K562 (cell line): ENCODE measurements at regions not wholly inside any gene's neighbourhood (a gene's known extent, or its start where the extent isn't known, plus 50 kb on each side); places are given as distances from the start of the nearest gene placed in this dataset.

Experiments
- ATAC-seq: fragments of 200-7000 bp; cut with Tn5 transposase; 3 replicates; pipeline ENCODE4 v1.9.1; 2020; ENCODE audit warnings: moderate library complexity
- BruUV-seq: library from RNA; stranded (reverse); fragments of 400-500 nt; replicated peaks from 2 replicates; lab custom pipeline; 2021; lab: Mats Ljungman, UMichigan
- CTCF ChIA-PET: fragments of 300-600 bp; formaldehyde crosslinking; extraction: SDS; loops from one replicate; lab custom pipeline; 2021; ENCODE audit warnings: low intra/inter-chr PET ratio; lab: Yijun Ruan, JAX
- POLR2A ChIA-PET: fragments of 300-600, 350-650 bp; sonication (Branson Sonifier 250); formaldehyde crosslinking; extraction: SDS; loops from one replicate; lab custom pipeline; 2021; ENCODE audit warnings: antibody characterized with exemption, inconsistent platforms; lab: Yijun Ruan, JAX
- DNase-seq, 4 experiments: peaks; one replicate each; pipeline versions ENCODE4 v3.0.0 to v3.0.0-alpha.2; 2011 to 2018; ENCODE audit warnings: low spot score in 3 of 4, mixed read lengths in 3 of 4; ENCODE audit errors: extremely low read depth in 1 of 4
- FAIRE-seq: peaks from 2 replicates; lab custom pipeline; 2011; peaks lifted over from hg19 to GRCh38; lab: Jason Lieb, UNC
- H2AFZ ChIP-seq: 2 replicates; pipeline ENCODE4 v1.6.0; 2011; ENCODE audit warnings: low read depth, low read length, control low read depth, inconsistent platforms
- H3K27ac ChIP-seq: fragments of 200-600 bp; 3 replicates; pipeline ENCODE4 v1.8.0; 2011; ENCODE audit warnings: low read depth, mild to moderate bottlenecking, control low read depth, inconsistent platforms, low read length, moderate library complexity, mixed read lengths; ENCODE audit errors: extremely low read depth
- H3K27me3 ChIP-seq, 2 experiments: fragments of 300-600 bp in 1 of 2; 2 replicates in 1 of 2; 3 replicates in 1 of 2; pipeline versions ENCODE4 v1.6.0 to v1.8.0; 2011; ENCODE audit warnings: inconsistent platforms in 2 of 2, low read length in 2 of 2, mild to moderate bottlenecking in 1 of 2, mixed read lengths in 1 of 2, moderate library complexity in 1 of 2; ENCODE audit not compliant: control insufficient read depth in 2 of 2, insufficient read depth in 2 of 2
- H3K36me3 ChIP-seq: fragments of 300-600 bp; 3 replicates; pipeline ENCODE4 v1.8.0; 2011; ENCODE audit warnings: mild to moderate bottlenecking, low read length, inconsistent platforms; ENCODE audit not compliant: control insufficient read depth, insufficient read depth
- H3K4me1 ChIP-seq, 2 experiments: fragments of 200-600 bp in 1 of 2; replicated peaks in 1 of 2; 2 replicates in 1 of 2; 3 replicates in 1 of 2; pipeline versions ENCODE4 v1.5.1 to v1.8.0; 2011; ENCODE audit warnings: inconsistent platforms in 2 of 2, low read length in 2 of 2, mild to moderate bottlenecking in 1 of 2, mixed read lengths in 1 of 2, moderate library complexity in 1 of 2; ENCODE audit not compliant: control insufficient read depth in 2 of 2, insufficient read depth in 2 of 2
- H3K4me2 ChIP-seq: 2 replicates; pipeline ENCODE4 v1.6.1; 2011; ENCODE audit warnings: low read length, control low read depth, inconsistent platforms, mixed read lengths; ENCODE audit not compliant: insufficient read depth
- H3K4me3 ChIP-seq: fragments of 200-600 bp; sonication (generic), shearing (Covaris generic); 2 replicates; pipeline ENCODE4 v1.5.1; 2016; ENCODE audit warnings: control low read depth, inconsistent platforms
- H3K79me2 ChIP-seq: fragments of 200-600 bp; 3 replicates; pipeline ENCODE4 v1.8.0; 2011; ENCODE audit warnings: low read length, inconsistent platforms; ENCODE audit not compliant: control insufficient read depth, insufficient read depth
- H3K9ac ChIP-seq, 2 experiments: 2 replicates each; pipeline versions ENCODE4 v1.6.0 to v1.6.1; 2011; ENCODE audit warnings: low read depth in 2 of 2, low read length in 2 of 2, control low read depth in 1 of 2, inconsistent platforms in 1 of 2, mild to moderate bottlenecking in 1 of 2, mixed read lengths in 1 of 2; ENCODE audit not compliant: insufficient read depth in 1 of 2
- H3K9me1 ChIP-seq: one replicate; pipeline ENCODE4 v1.6.0; 2011; ENCODE audit warnings: inconsistent platforms, mild to moderate bottlenecking, low read length, moderate library complexity; ENCODE audit not compliant: control insufficient read depth, insufficient read depth
- H3K9me3 ChIP-seq: replicated peaks from 2 replicates; pipeline ENCODE4 v1.5.1; 2011; ENCODE audit warnings: low read depth, low read length, inconsistent platforms; ENCODE audit not compliant: control insufficient read depth, insufficient read depth
- H4K20me1 ChIP-seq: replicated peaks from 2 replicates; pipeline ENCODE4 v1.6.1; 2011; ENCODE audit warnings: low read length, inconsistent platforms, mixed read lengths; ENCODE audit not compliant: control insufficient read depth, insufficient read depth
- CEBPB ChIP-seq: fragments of 450-650 bp; IDR thresholded peaks from 2 replicates; pipeline ENCODE4 v1.6.1; 2016; ENCODE audit warnings: missing genetic modification characterization, missing compliant biosample characterization
- CLOCK ChIP-seq: fragments of 250-450 bp; sonication (Bioruptor Pico); IDR thresholded peaks from 2 replicates; pipeline ENCODE4 v1.4.0; 2020; ENCODE audit warnings: mild to moderate bottlenecking, moderate library complexity, borderline replicate concordance
- MED1 ChIP-seq: sonication (generic); formaldehyde crosslinking; IDR thresholded peaks from 2 replicates; pipeline ENCODE4 v1.8.1; 2023; ENCODE audit warnings: missing genetic modification reagents, borderline replicate concordance
- ZNF143 ChIP-seq: sonication (generic); formaldehyde crosslinking; IDR thresholded peaks from 2 replicates; pipeline ENCODE4 v1.9.0; 2022; ENCODE audit warnings: mild to moderate bottlenecking, missing genetic modification reagents
- WGBS: fragments of 100-300 bp; shearing (Covaris generic); methylation state at CpG from one replicate; pipeline ENCODE4 v1.1.6; 2016; ENCODE audit warnings: low coverage, mixed read lengths; ENCODE audit not compliant: insufficient coverage; ENCODE audit errors: missing lambda C conversion rate; 5-methylcytosine and 5-hydroxymethylcytosine counted together
- in situ Hi-C: fragments of 300-500 bp; cut with MboI; formaldehyde crosslinking; loops from 4 replicates; pipeline ENCODE4 v1.15.0; 2018; ENCODE audit warnings: inconsistent platforms, mixed read lengths
- intact Hi-C: fragments of 100-400 bp; cut with micrococcal nuclease; formaldehyde crosslinking; loops from 2 replicates; pipeline ENCODE4 v1.14.2; 2022

- H3K36me3 ChIP-seq, result no peaks in the 10 kb centered on the region
- no peaks in the 10 kb centered on the region for H3K9me1 ChIP-seq
- H3K9ac ChIP-seq, result no peak overlapping the region
- no peaks in the 10 kb centered on the region for H3K27me3 ChIP-seq
- no peak overlapping the region for H3K4me3 ChIP-seq
- no peaks in the 10 kb centered on the region for H4K20me1 ChIP-seq
- FAIRE-seq, result peak; percentile 23
- in situ Hi-C loops, result no loop called here
- intact Hi-C loops, result no loop called here
- no peaks in the 10 kb centered on the region for H3K79me2 ChIP-seq
- peaks cover 4 to 15% of the 10 kb centered on the region in 2 experiments for H3K4me1 ChIP-seq
- no peaks in the 10 kb centered on the region for H3K9me3 ChIP-seq
- TF ChIP-seq ZNF143 (CRISPR knock-in tag) (no peak), CLOCK (no peak), CEBPB (tag) (0 out of 2 replicates have a peak, but pooled peaks have one; percentile 6), MED1 (CRISPR knock-in tag) (no peak)
- H3K27ac ChIP-seq, result no peak overlapping the region
- DNase-seq, result no peak
- no peak for ATAC-seq
- CTCF ChIA-PET, result no interaction called here
- H3K4me2 ChIP-seq, result no peak overlapping the region
- 0% methylated on average over 1 of the region's 1 CpG for WGBS
- H2AFZ ChIP-seq, result no peak overlapping the region
- BruUV-seq, result no TSS peak
- POLR2A ChIA-PET, result interaction anchor here (0.7 to 0.9 kb wide), 2 partner anchors 10 to 12 kb away, joined by 3 to 4 read pairs; no protein-coding TSS in a partner anchor
Measured at GRCh38 chr6:105894556-105894955, 191.6 kb upstream of the PRDM1 start.
